ENCODE measurements at regions not wholly inside any gene's neighbourhood (a gene's known extent, or its start where the extent isn't known, plus 50 kb on each side); places are given as distances from the start of the nearest gene placed in this dataset.
"Not testable (repeated sequence)": the region's sequence is repeated elsewhere in the genome, so short reads cannot be mapped to it uniquely, and the experiment has no call there.

DNA sequence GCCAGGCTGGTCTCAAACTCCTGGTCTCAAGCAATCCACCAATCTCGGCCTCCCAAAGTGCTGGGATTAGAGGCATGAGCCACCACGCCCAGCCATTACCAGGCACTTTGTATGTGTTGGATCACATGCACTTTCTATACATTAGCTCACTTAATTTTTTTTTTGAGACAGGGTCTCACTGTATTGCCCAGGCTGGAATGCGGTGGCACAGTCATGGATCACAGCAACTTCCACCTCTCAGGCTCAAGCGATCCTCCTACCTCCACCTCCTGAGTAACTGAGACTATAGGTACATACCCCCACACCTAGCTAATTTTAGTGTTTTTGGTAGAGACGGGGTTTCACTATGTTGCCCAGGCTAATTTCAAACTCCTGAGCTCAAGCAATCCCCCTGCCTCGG is 203.0 kb upstream of the MYL2 start:
- Histone ChIP-seq H3K9ac (ENCODE audit: low read depth, low read length) (no peak overlapping the region), H3K9me3 (ENCODE audit: control insufficient read depth, insufficient read depth, low read length) (no peaks in the 10 kb centered on the region), H3K4me3 (ENCODE audit: low read depth, low read length) (no peak overlapping the region), H3K36me3 (ENCODE audit: control insufficient read depth, insufficient read depth, low read length) (no peaks in the 10 kb centered on the region), H3K4me1 (ENCODE audit: control insufficient read depth, insufficient read depth, low read length) (no peaks in the 10 kb centered on the region), H3K27me3 (ENCODE audit: control insufficient read depth, insufficient read depth, low read length) (no peaks in the 10 kb centered on the region)

- Histone ChIP-seq H3K36me3 (ENCODE audit: control insufficient read depth, insufficient read depth, low read length) (no peaks in the 10 kb centered on the region), H3K9me3 (ENCODE audit: control insufficient read depth, insufficient read depth, low read length) (no peaks in the 10 kb centered on the region), H3K27me3 (ENCODE audit: control insufficient read depth, insufficient read depth, low read length) (no peaks in the 10 kb centered on the region), H3K4me3 (ENCODE audit: low read depth, low read length) (no peak overlapping the region), H3K4me1 (ENCODE audit: control insufficient read depth, insufficient read depth, low read length) (no peaks in the 10 kb centered on the region), H3K9ac (ENCODE audit: low read depth, low read length) (no peak overlapping the region)
Measured at GRCh38 chr12:111122458-111122878, 202.1 kb upstream of the MYL2 start.

DNA sequence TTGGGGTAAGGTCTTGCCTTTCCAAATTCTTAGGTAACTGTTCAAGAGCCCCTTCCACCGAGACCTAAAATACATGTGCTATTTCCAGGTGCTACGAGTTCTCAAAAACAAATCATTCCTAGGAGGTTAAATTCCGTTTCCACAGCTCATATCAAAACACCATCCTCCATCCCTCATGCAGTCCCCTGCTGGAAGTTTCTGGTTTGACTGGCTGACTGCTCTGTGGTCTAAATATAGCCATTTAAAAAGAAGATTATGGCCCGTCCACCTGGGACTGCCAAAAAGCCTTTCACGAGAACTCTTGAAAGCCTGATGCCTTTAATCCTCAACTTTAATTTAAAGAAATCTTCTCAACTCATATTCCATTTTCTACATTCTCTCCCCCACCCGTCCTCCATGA is 201.5 kb upstream of the MYL2 start:
- no peak overlapping the region for H3K4me3 ChIP-seq (ENCODE audit: low read depth, low read length)
- H3K36me3 ChIP-seq (ENCODE audit: control insufficient read depth, insufficient read depth, low read length) = no peaks in the 10 kb centered on the region
- no peaks in the 10 kb centered on the region for H3K27me3 ChIP-seq (ENCODE audit: control insufficient read depth, insufficient read depth, low read length)
- no peaks in the 10 kb centered on the region for H3K4me1 ChIP-seq (ENCODE audit: control insufficient read depth, insufficient read depth, low read length)
- H3K9ac ChIP-seq (ENCODE audit: low read depth, low read length) = no peak overlapping the region
- H3K9me3 ChIP-seq (ENCODE audit: control insufficient read depth, insufficient read depth, low read length) = no peaks in the 10 kb centered on the region

DNA sequence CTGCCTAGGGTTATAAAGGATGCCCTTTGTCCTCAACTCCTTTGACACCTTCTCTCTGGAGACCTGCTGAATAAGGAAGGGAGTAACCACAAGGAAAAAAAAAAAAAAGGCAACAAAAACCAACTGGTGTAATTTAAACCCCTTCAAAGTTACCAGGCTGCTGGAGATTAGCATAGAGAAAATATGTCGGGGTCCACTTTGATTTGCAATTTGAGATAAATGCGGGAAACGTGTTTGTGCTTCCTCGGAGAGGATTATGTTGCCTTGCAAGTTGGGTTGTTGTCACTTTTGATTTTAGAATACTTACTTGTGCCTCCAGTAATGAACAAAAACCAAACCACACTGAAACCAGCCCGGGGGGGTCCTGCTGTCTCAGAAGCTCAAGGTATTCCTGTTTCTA is 200.2 kb upstream of the MYL2 start:
- H3K36me3 ChIP-seq (ENCODE audit: control insufficient read depth, insufficient read depth, low read length) = no peaks in the 10 kb centered on the region

DNA sequence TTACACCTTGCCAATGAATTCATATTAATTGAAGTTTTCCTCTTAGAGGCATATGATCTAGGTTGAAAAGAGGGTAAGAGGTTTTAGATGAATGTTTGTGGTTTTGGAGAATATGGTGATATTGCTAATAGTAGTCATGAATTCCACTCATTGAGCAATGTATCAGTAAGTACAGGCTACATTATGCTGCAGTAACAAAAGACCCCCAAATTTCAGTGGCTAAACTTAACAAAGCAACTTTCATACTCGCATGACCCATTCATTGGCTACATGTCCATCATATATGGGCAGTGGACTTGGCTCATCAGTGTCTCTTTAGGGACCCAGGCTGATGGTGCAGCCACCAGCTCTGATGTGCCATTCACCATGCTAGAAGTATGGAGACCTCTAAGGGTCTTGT is 196.6 kb upstream of the MYL2 start:
- no peak overlapping the region for H3K9ac ChIP-seq (ENCODE audit: low read depth, low read length)
- H3K36me3 ChIP-seq (ENCODE audit: control insufficient read depth, insufficient read depth, low read length) = no peaks in the 10 kb centered on the region
- H3K4me3 ChIP-seq (ENCODE audit: low read depth, low read length) = no peak overlapping the region
- H3K4me1 ChIP-seq (ENCODE audit: control insufficient read depth, insufficient read depth, low read length) = no peaks in the 10 kb centered on the region
- no peaks in the 10 kb centered on the region for H3K27me3 ChIP-seq (ENCODE audit: control insufficient read depth, insufficient read depth, low read length)
- H3K9me3 ChIP-seq (ENCODE audit: control insufficient read depth, insufficient read depth, low read length) = no peaks in the 10 kb centered on the region

More for the DNA sequence above, 200.2 kb upstream of the MYL2 start:
- H3K27me3 ChIP-seq (ENCODE audit: control insufficient read depth, insufficient read depth, low read length) = no peaks in the 10 kb centered on the region
- no peaks in the 10 kb centered on the region for H3K9me3 ChIP-seq (ENCODE audit: control insufficient read depth, insufficient read depth, low read length)
- H3K4me1 ChIP-seq (ENCODE audit: control insufficient read depth, insufficient read depth, low read length) = no peaks in the 10 kb centered on the region
- no peak overlapping the region for H3K4me3 ChIP-seq (ENCODE audit: low read depth, low read length)
- no peak overlapping the region for H3K9ac ChIP-seq (ENCODE audit: low read depth, low read length)

GRCh38 chr12:111113313-111113712 is 192.9 kb upstream of the MYL2 start:
- H3K9ac ChIP-seq (ENCODE audit: low read depth, low read length); H3K36me3 ChIP-seq (ENCODE audit: control insufficient read depth, insufficient read depth, low read length); H3K27me3 ChIP-seq (ENCODE audit: control insufficient read depth, insufficient read depth, low read length); H3K4me1 ChIP-seq (ENCODE audit: control insufficient read depth, insufficient read depth, low read length); H3K9me3 ChIP-seq (ENCODE audit: control insufficient read depth, insufficient read depth, low read length); H3K4me3 ChIP-seq (ENCODE audit: low read depth, low read length): not testable (repeated sequence)

DNA sequence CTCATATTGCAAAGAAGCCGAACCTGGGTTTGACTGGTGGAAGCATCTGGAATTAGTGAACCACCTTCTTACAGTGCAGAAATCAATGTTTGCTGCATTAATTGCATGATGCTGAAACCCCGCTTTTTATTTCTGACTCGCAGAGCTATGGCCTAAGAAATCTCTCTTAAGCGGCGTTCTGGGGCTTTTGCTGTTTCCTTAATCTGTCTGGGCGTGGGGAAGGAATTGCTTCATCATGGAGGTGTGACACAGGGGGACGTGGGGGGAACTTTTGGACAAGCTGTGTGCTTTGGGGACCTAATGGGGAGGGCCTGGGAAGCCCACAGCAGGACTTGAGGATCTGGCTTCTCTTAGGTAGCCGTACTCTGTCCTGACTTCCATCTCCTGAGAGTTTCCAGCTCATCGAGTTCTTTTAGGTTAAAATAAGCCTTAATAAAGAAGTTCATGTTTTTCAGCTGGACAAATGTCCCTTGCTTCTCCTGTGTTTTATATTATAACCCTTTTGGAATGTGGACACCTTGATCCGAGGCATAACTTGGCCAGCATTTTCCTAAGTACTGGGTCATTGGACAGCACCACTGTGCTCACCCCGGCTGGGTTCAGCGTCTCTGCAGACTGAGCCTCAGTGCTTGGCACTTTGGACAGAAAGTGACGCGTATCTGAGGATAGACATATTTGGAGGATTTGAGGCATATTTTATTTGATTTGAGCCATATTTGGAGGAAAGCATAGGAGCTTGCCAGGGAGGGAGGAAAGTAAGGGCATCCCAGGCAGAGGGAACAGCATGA is 192.1 kb upstream of the MYL2 start:
- Histone ChIP-seq H3K9me3 (ENCODE audit: control insufficient read depth, insufficient read depth, low read length) (no peaks in the 10 kb centered on the region), H3K36me3 (ENCODE audit: control insufficient read depth, insufficient read depth, low read length) (no peaks in the 10 kb centered on the region), H3K9ac (ENCODE audit: low read depth, low read length) (no peak overlapping the region), H3K27me3 (ENCODE audit: control insufficient read depth, insufficient read depth, low read length) (no peaks in the 10 kb centered on the region), H3K4me1 (ENCODE audit: control insufficient read depth, insufficient read depth, low read length) (no peaks in the 10 kb centered on the region), H3K4me3 (ENCODE audit: low read depth, low read length) (no peak overlapping the region)

DNA sequence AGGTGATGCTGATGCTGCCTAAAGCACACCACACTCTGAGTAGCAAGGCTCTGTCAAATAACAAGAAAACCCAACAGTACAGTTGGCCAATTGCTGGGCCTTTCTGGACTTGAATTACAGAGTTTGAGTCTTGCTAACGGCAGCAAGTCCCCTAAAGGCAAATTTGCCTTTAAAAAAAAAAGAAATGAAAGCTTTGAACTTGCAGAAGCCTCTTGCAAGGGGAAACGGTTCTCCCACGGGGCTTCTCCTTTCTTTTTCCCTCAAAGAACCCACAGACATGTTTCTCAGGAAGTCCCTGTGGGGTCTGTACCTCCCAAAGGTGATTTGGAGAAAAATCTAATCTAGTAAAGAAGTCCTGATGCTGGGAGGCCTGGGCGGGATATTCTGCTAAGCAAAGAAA is 191.3 kb upstream of the MYL2 start:
- Histone ChIP-seq H3K4me3 (ENCODE audit: low read depth, low read length) (no peak overlapping the region), H3K4me1 (ENCODE audit: control insufficient read depth, insufficient read depth, low read length) (no peaks in the 10 kb centered on the region), H3K27me3 (ENCODE audit: control insufficient read depth, insufficient read depth, low read length) (no peaks in the 10 kb centered on the region), H3K9ac (ENCODE audit: low read depth, low read length) (no peak overlapping the region), H3K36me3 (ENCODE audit: control insufficient read depth, insufficient read depth, low read length) (peaks cover 2% of the 10 kb centered on the region), H3K9me3 (ENCODE audit: control insufficient read depth, insufficient read depth, low read length) (no peaks in the 10 kb centered on the region)

DNA sequence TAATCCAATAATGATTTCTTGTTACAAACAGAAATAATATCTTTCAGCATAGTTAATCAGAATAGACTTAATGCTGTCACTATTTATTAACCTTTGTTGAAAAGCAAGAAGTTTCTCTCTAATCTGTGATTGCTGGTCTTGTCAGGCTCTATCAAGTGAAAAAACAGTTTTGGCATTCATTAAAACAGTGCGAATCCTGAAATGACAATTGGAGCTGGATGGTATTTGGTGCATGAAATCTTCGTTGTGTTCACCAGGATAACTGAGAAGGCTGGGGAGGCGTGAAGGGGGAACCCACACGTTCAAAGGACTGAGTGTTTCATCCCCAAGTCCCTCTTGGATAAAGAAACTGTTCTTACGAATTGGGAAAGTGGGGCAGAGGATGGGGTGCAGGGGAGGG is 190.2 kb upstream of the MYL2 start:
- H3K9ac ChIP-seq (ENCODE audit: low read depth, low read length) = no peak overlapping the region

DNA sequence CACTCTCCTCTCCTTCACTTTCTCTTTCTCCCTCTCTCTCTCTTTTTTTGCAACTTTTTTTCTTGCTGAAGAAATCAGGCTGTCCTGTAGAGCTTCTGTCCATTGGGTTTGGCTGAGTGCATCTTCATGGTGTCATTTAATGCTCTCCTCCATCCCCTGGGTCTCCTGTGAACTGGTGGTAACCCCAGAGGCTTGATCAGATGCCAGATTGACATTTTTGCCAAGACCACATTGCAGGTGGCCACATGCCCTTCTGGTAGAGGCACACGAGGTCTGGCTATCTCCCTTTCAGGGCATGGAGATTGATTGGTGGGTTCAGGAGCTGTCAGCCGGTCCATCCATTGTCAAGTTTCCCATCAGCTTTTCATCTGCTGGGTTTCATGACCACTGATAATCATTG is 188.3 kb upstream of the MYL2 start:
- no peaks in the 10 kb centered on the region for H3K27me3 ChIP-seq (ENCODE audit: control insufficient read depth, insufficient read depth, low read length)
- H3K9ac ChIP-seq (ENCODE audit: low read depth, low read length) = no peak overlapping the region
- no peaks in the 10 kb centered on the region for H3K9me3 ChIP-seq (ENCODE audit: control insufficient read depth, insufficient read depth, low read length)

More for the DNA sequence above, 190.2 kb upstream of the MYL2 start:
- H3K4me1 ChIP-seq (ENCODE audit: control insufficient read depth, insufficient read depth, low read length) = no peaks in the 10 kb centered on the region
- H3K9me3 ChIP-seq (ENCODE audit: control insufficient read depth, insufficient read depth, low read length) = no peaks in the 10 kb centered on the region
- no peak overlapping the region for H3K4me3 ChIP-seq (ENCODE audit: low read depth, low read length)
- H3K27me3 ChIP-seq (ENCODE audit: control insufficient read depth, insufficient read depth, low read length) = no peaks in the 10 kb centered on the region
- H3K36me3 ChIP-seq (ENCODE audit: control insufficient read depth, insufficient read depth, low read length) = peaks cover 2% of the 10 kb centered on the region

GRCh38 chr12:111107392-111108178 is 187.2 kb upstream of the MYL2 start:
- Histone ChIP-seq H3K36me3 (ENCODE audit: control insufficient read depth, insufficient read depth, low read length) (peaks cover 2% of the 10 kb centered on the region), H3K27me3 (ENCODE audit: control insufficient read depth, insufficient read depth, low read length) (no peaks in the 10 kb centered on the region), H3K9me3 (ENCODE audit: control insufficient read depth, insufficient read depth, low read length) (no peaks in the 10 kb centered on the region), H3K9ac (ENCODE audit: low read depth, low read length) (no peak overlapping the region), H3K4me3 (ENCODE audit: low read depth, low read length) (no peak overlapping the region), H3K4me1 (ENCODE audit: control insufficient read depth, insufficient read depth, low read length) (no peaks in the 10 kb centered on the region)

More for the DNA sequence above, 188.3 kb upstream of the MYL2 start:
- peaks cover 2% of the 10 kb centered on the region for H3K36me3 ChIP-seq (ENCODE audit: control insufficient read depth, insufficient read depth, low read length)
- no peaks in the 10 kb centered on the region for H3K4me1 ChIP-seq (ENCODE audit: control insufficient read depth, insufficient read depth, low read length)
- H3K4me3 ChIP-seq (ENCODE audit: low read depth, low read length) = no peak overlapping the region

DNA sequence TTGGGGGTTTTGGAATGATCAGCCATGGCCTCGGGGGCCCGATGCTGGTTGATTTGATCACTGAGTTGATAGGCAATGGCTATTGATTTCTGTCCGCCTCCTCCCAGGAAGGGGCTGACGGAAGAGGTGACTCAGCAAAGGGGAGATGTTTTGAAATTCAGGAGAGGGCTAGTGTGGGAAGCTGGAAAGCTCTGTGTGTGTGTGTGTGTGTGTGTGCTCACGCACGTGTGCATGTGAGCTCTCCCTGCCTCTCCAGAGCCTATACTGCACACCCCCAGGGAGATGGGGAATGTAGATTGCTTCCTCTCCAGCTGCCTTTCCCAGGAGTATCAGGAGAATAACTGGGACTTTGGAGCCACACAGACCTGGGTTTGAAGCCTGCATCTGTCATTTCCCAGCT is 184.9 kb upstream of the MYL2 start:
- H3K4me1 ChIP-seq (ENCODE audit: control insufficient read depth, insufficient read depth, low read length) = no peaks in the 10 kb centered on the region
- no peaks in the 10 kb centered on the region for H3K9me3 ChIP-seq (ENCODE audit: control insufficient read depth, insufficient read depth, low read length)
- no peak overlapping the region for H3K4me3 ChIP-seq (ENCODE audit: low read depth, low read length)
- H3K9ac ChIP-seq (ENCODE audit: low read depth, low read length) = no peak overlapping the region
- H3K27me3 ChIP-seq (ENCODE audit: control insufficient read depth, insufficient read depth, low read length) = no peaks in the 10 kb centered on the region
- H3K36me3 ChIP-seq (ENCODE audit: control insufficient read depth, insufficient read depth, low read length) = peaks cover 2% of the 10 kb centered on the region

All from iPS-15b (cell line).